RPMI7951 (cell line): ENCODE measurements at regions not wholly inside any gene's neighbourhood (a gene's known extent, or its start where the extent isn't known, plus 50 kb on each side); places are given as distances from the start of the nearest gene placed in this dataset.
A peak's percentile ranks its signal among the peaks of the same experiment; 100 is the strongest.
"Not testable (repeated sequence)": the region's sequence is repeated elsewhere in the genome, so short reads cannot be mapped to it uniquely, and the experiment has no call there.

Experiments
- DNase-seq: peaks from one replicate; pipeline ENCODE4 v3.0.0-alpha.2; 2012; ENCODE audit warnings: low read depth

- no peak for DNase-seq
Observed at GRCh38 chr7:16369855-16370254, 51.5 kb downstream of the CRPPA start.

GRCh38 chr7:16369309-16369708 lies 52.0 kb downstream of the CRPPA start:
- DNase-seq = not testable (repeated sequence)

GRCh38 chr7:16368885-16369284 lies 52.5 kb downstream of the CRPPA start:
- no peak for DNase-seq

- DNase-seq = no peak
Observed at GRCh38 chr7:16367115-16367514, 54.2 kb downstream of the CRPPA start.

GRCh38 chr7:16365952-16366351 lies 55.4 kb downstream of the CRPPA start:
- no peak for DNase-seq

GRCh38 chr7:16365177-16365576 lies 56.2 kb downstream of the CRPPA start:
- DNase-seq = peak; percentile 51

- DNase-seq = no peak
Observed at GRCh38 chr7:16359216-16359615, 62.1 kb downstream of the CRPPA start.

GRCh38 chr7:16357921-16358320 lies 63.4 kb downstream of the CRPPA start:
- peak; percentile 50 for DNase-seq

GRCh38 chr7:16357474-16357873 lies 63.9 kb downstream of the CRPPA start:
- no peak for DNase-seq

GRCh38 chr7:16356301-16356958 lies 64.9 kb downstream of the CRPPA start:
- peak; percentile 44 for DNase-seq

- DNase-seq = no peak
Observed at GRCh38 chr7:16354573-16354972, 66.8 kb downstream of the CRPPA start.

- no peak for DNase-seq
Observed at GRCh38 chr7:16353226-16353625, 68.1 kb downstream of the CRPPA start.

GRCh38 chr7:16350634-16351033 lies 70.7 kb downstream of the CRPPA start:
- no peak for DNase-seq

GRCh38 chr7:16348251-16348650 lies 73.1 kb downstream of the CRPPA start:
- peak; percentile 26 for DNase-seq

GRCh38 chr7:16347827-16348192 lies 73.5 kb downstream of the CRPPA start:
- peak; percentile 81 for DNase-seq

- DNase-seq = no peak
Observed at GRCh38 chr7:16347066-16347826, 74.1 kb downstream of the CRPPA start.

GRCh38 chr7:16345979-16346958 lies 75.1 kb downstream of the CRPPA start:
- DNase-seq = peak; percentile 95

GRCh38 chr7:16344927-16345326 lies 76.4 kb downstream of the CRPPA start:
- DNase-seq = no peak

- no peak for DNase-seq
Observed at GRCh38 chr7:16343612-16344011, 77.7 kb downstream of the CRPPA start.

GRCh38 chr7:16338065-16338464 lies 83.3 kb downstream of the CRPPA start:
- DNase-seq = no peak

- no peak for DNase-seq
Observed at GRCh38 chr7:16326106-16326505, 95.2 kb downstream of the CRPPA start.

GRCh38 chr7:16323313-16323712 lies 98.0 kb downstream of the CRPPA start:
- DNase-seq = no peak
